ENCODE measurements at regions not wholly inside any gene's neighbourhood (a gene's known extent, or its start where the extent isn't known, plus 50 kb on each side); places are given as distances from the start of the nearest gene placed in this dataset.

GRCh38 chr4:30881985-30882384 lies 161.8 kb downstream of the PCDH7 start:
- Histone ChIP-seq H3K4me1 (ENCODE audit: insufficient read depth, low read length, poor library complexity, severe bottlenecking) (no peaks in the 10 kb centered on the region), H3K9ac (ENCODE audit: low read depth, low read length, poor library complexity, severe bottlenecking) (no peak overlapping the region), H2AFZ (ENCODE audit: low read length) (no peak overlapping the region), H3K27me3 (ENCODE audit: insufficient read depth, low read length, poor library complexity, severe bottlenecking) (no peaks in the 10 kb centered on the region), H3K4me2 (ENCODE audit: low read depth, low read length, poor library complexity, severe bottlenecking) (no peak overlapping the region), H3K36me3 (ENCODE audit: insufficient read depth, low read length) (no peaks in the 10 kb centered on the region), H3K4me3 (ENCODE audit: low read length, poor library complexity, severe bottlenecking) (no peak overlapping the region), H4K20me1 (ENCODE audit: insufficient read depth, low read length, poor library complexity, severe bottlenecking) (no peaks in the 10 kb centered on the region), H3K9me2 (replicated peaks; ENCODE audit: low read depth, low read length) (no peaks in the 10 kb centered on the region), H3K9me3 (ENCODE audit: insufficient read depth, low read depth, low read length) (no peaks in the 10 kb centered on the region), H3F3A (ENCODE audit: low read depth) (no peaks in the 10 kb centered on the region), H3K79me2 (ENCODE audit: insufficient read depth, low read length) (no peaks in the 10 kb centered on the region)
- TF ChIP-seq CTCF (conservative IDR thresholded peaks at IDR 0.05; ENCODE audit: low read length) (no peak), EZH2phosphoT487 (IDR thresholded peaks at IDR 0.05; ENCODE audit: borderline replicate concordance) (no peak)

GRCh38 chr4:30882443-30882842 lies 162.3 kb downstream of the PCDH7 start:
- H3K27me3 ChIP-seq (ENCODE audit: insufficient read depth, low read length, poor library complexity, severe bottlenecking): no peaks in the 10 kb centered on the region
- no peaks in the 10 kb centered on the region for H3K79me2 ChIP-seq (ENCODE audit: insufficient read depth, low read length)
- H3K4me2 ChIP-seq (ENCODE audit: low read depth, low read length, poor library complexity, severe bottlenecking): no peak overlapping the region
- no peaks in the 10 kb centered on the region for H3K9me3 ChIP-seq (ENCODE audit: insufficient read depth, low read depth, low read length)
- no peaks in the 10 kb centered on the region for H3F3A ChIP-seq (ENCODE audit: low read depth)
- H2AFZ ChIP-seq (ENCODE audit: low read length): no peak overlapping the region
- no peaks in the 10 kb centered on the region for H3K9me2 ChIP-seq (replicated peaks; ENCODE audit: low read depth, low read length)
- TF ChIP-seq EZH2phosphoT487 (IDR thresholded peaks at IDR 0.05; ENCODE audit: borderline replicate concordance) (no peak), CTCF (conservative IDR thresholded peaks at IDR 0.05; ENCODE audit: low read length) (no peak)
- H3K4me3 ChIP-seq (ENCODE audit: low read length, poor library complexity, severe bottlenecking): no peak overlapping the region
- no peaks in the 10 kb centered on the region for H3K4me1 ChIP-seq (ENCODE audit: insufficient read depth, low read length, poor library complexity, severe bottlenecking)
- H3K36me3 ChIP-seq (ENCODE audit: insufficient read depth, low read length): no peaks in the 10 kb centered on the region
- H3K9ac ChIP-seq (ENCODE audit: low read depth, low read length, poor library complexity, severe bottlenecking): no peak overlapping the region
- H4K20me1 ChIP-seq (ENCODE audit: insufficient read depth, low read length, poor library complexity, severe bottlenecking): no peaks in the 10 kb centered on the region

GRCh38 chr4:30882995-30883675 lies 163.0 kb downstream of the PCDH7 start:
- no peak for TF ChIP-seq CTCF (conservative IDR thresholded peaks at IDR 0.05; ENCODE audit: low read length)
- TF ChIP-seq EZH2phosphoT487 (IDR thresholded peaks at IDR 0.05; ENCODE audit: borderline replicate concordance): no peak
- no peak overlapping the region for H3K4me3 ChIP-seq (ENCODE audit: low read length, poor library complexity, severe bottlenecking)
- H3K79me2 ChIP-seq (ENCODE audit: insufficient read depth, low read length): no peaks in the 10 kb centered on the region
- H3K36me3 ChIP-seq (ENCODE audit: insufficient read depth, low read length): no peaks in the 10 kb centered on the region
- H3F3A ChIP-seq (ENCODE audit: low read depth): no peaks in the 10 kb centered on the region
- no peaks in the 10 kb centered on the region for H3K9me3 ChIP-seq (ENCODE audit: insufficient read depth, low read depth, low read length)
- H3K9ac ChIP-seq (ENCODE audit: low read depth, low read length, poor library complexity, severe bottlenecking): no peak overlapping the region
- no peak overlapping the region for H2AFZ ChIP-seq (ENCODE audit: low read length)
- H3K4me1 ChIP-seq (ENCODE audit: insufficient read depth, low read length, poor library complexity, severe bottlenecking): no peaks in the 10 kb centered on the region
- no peaks in the 10 kb centered on the region for H3K9me2 ChIP-seq (replicated peaks; ENCODE audit: low read depth, low read length)
- H4K20me1 ChIP-seq (ENCODE audit: insufficient read depth, low read length, poor library complexity, severe bottlenecking): no peaks in the 10 kb centered on the region
- H3K4me2 ChIP-seq (ENCODE audit: low read depth, low read length, poor library complexity, severe bottlenecking): no peak overlapping the region
- H3K27me3 ChIP-seq (ENCODE audit: insufficient read depth, low read length, poor library complexity, severe bottlenecking): no peaks in the 10 kb centered on the region

All from Loucy (cell line).